ENCODE measurements at regions not wholly inside any gene's neighbourhood (a gene's known extent, or its start where the extent isn't known, plus 50 kb on each side); places are given as distances from the start of the nearest gene placed in this dataset.

DNA sequence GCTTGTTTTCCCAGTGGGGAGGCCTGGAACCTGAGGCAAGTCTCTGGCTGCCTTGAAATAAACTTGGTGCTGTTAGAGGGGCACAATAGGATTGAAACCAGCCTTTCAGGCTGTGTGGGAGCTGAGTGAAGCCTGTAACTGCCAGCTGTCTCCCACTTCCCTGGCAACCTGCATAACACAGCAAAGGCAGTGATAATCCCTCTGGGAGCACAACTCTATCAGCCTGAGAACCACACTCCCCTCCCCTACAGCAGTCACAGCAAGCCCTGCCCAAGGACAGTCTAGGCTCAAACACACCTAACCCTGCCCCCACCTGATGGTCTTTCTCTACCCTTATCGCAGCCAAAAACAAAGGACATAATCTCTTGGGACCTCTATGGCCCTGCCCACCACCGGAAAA is 683.8 kb upstream of the ATXN8OS start:
- no peak for DNase-seq (ENCODE audit: low read depth)

DNA sequence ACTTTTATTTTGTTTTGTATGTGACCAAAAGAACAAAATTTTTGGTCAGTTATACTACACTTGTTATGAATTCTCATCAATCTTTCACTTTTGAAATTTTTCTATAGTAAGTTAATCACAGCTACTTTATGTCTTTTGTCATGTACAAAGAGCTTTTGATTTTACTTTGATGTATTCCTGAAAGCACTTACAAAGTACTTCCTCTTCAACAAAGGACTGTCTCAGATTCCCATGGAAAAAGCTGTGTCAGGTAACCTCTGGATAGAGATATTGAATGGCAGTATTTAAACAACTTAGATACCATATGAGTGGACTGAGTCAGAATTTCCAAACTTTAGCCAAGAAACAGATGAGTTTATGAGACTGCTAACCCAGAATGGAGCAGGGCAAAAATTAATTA is 689.3 kb upstream of the ATXN8OS start:
- DNase-seq (ENCODE audit: low read depth): no peak

DNA sequence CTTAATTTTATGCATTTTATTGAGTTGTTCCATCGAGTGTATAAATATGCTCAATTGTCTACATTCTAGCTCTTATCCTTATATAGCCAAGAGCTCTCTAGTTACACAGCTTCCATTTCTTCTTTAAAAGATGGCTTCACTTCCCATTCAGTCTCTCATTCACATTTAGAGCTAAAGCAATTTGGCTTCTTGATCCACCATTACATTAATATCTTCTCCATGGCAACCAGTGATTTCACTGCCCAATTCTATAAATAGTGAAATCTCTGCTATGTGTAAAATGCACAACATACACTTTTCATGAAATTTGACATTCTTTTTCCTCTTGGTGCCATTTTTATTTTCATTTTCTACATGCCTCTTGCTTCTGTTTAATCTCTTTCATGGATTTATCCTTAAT is 696.9 kb upstream of the ATXN8OS start:
- DNase-seq (ENCODE audit: low read depth): no peak

DNA sequence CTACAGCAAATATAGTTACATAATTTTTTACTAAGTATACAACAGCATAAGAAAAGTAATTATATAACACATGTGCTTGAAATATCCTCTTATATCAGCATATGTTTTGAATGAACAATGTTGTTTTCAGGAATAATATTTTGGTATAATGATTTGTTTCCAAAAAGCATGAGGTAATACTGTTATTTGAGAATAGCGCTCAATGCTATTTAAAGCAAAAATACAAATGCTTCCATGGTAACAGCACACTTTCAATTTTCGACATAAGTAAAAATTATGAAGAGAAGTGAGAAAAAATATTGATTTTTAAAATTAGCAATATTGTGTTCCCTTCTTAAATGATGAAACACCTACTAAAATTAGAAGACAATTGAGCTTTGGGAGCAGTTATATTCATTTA is 715.9 kb upstream of the ATXN8OS start:
- DNase-seq (ENCODE audit: low read depth): no peak

DNA sequence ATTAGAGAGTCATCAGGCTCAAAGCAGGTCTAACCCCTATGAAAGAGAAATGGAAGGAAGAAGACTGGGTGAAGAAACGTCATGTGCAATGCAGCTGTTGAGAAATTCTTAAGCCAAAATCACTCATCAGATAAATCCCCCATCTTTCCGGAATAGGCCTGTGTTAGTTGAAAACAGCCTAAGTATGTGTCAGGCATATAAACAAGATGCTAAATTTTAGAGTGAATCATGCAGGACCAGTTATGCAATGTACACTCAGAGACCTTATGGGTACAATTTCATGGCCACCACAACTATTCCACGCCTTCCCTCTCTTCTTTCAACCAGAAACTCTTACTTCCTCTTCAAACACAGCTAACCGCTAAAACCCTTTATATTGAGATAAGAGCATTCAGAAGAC is 717.7 kb upstream of the ATXN8OS start:
- DNase-seq (ENCODE audit: low read depth): no peak

DNA sequence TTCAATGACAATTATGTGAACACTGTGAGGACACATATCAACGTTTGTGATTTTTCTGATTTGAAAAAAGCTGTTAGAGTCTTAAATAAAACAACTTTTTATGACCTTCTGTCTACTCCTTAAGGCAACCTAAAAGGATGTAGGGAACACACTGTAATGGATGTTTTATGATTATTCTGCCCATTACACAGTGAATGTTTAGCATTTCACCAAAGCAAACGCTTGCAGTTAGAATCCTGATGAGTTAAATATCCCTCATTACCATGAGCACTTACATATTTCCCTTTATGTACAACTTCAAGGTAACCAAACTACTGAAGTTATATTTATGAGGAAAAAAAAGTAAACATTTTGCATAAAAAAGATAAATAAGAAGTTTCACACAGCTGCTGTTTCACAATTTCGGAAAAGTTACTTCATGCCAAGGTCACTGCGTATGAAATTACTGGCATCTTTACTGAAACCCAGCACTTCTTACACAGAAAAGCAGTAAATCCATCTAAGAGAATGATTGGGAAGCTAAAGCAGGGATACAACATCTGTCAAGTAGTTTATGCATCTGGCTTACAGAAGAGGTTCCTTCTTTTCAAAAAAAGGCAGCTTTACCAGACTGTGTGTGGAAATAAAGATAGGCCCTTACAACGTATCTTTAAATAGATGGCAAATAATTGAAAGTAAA is 733.7 kb upstream of the ATXN8OS start:
- no peak for DNase-seq (ENCODE audit: low read depth)

DNA sequence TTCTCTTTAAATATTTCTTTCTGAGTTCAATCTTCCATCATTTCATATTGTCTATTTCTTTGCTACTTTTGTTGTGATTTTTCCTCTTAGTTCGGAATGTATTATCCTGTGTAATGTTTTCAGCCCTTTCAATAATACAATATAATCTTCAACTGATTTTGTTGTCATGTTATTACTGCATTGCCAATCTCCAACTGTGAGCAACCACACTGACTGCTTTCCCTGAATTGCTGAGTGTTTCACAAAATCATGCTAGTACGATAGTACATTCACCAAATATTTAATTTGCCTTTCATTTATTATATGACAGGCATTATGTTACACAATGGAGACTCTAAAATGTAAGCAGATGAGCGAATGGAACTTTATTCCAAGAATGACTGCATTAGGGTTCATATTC is 744.3 kb upstream of the ATXN8OS start:
- no peak for DNase-seq (ENCODE audit: low read depth)

DNA sequence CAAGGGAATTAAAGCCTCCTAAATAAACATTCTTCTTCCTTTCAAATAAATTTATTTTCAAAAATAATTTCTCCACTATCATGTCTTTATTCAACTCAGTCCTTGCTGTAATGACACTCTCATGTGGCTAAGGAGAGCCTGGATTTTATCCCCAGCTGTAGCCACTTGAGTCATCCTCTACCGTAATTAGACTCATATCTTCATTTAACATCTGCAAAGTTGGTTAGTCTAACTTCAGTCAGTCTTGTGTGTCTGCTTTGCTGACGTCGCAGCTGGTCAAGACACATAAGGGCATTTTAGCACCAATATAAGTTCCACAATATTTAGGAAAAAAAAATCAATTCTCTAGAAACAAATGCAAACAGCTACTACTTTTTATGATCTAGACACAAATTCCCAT is 776.4 kb upstream of the ATXN8OS start:
- DNase-seq (ENCODE audit: low read depth): no peak

DNA sequence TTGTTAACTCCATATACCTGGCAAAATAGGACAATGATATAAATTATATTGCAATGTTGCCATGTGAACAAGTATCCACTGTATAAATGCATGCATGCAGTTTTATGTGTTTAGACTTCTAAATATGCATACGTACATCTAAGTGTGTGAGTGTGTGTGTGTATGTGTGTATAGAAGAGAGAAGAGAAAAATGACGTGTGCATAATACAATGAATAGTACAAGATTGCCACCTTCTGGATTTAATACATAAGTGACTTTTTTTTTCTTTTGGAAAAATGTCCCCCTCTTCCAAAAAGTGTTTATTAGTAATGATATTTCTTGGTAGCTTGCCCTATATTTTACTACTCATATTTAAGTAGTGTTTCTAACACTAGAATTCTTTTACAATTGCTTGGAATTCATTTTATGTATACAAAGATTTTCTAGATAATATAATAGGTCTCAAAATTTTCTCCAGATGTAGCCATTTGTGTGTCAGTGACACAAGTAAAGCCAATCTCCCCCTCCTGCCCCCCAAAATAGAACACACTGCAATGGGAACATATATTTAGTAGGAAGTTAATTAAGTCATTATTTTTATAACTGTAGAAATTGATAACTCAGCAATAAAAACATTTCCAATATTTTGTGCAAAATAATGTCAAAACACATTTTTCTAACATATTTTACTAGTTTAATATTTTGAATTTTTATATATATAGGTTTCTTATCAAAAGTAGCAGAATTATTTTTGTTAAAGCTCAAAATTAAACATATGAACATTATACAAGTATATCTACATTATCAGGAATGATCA is 783.3 kb upstream of the ATXN8OS start:
- DNase-seq (ENCODE audit: low read depth): no peak

DNA sequence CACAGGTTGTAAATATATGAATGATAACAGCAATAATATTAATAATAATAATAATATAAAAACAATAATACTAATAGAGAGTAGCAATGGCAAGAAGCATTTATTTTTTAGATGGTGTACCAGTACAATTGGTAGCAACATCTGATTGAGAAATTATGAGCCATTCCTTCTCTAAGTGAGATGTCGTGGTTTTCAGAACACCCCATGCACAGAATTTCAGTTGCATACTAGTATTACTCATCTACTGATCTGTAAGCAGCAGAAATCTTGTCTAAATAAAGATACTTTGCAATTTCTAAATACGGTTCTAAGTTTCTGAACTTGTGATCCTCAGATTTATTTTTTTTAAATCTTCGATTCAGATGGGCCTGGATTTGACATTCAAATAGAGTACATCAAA is 788.0 kb upstream of the ATXN8OS start:
- no peak for DNase-seq (ENCODE audit: low read depth)

DNA sequence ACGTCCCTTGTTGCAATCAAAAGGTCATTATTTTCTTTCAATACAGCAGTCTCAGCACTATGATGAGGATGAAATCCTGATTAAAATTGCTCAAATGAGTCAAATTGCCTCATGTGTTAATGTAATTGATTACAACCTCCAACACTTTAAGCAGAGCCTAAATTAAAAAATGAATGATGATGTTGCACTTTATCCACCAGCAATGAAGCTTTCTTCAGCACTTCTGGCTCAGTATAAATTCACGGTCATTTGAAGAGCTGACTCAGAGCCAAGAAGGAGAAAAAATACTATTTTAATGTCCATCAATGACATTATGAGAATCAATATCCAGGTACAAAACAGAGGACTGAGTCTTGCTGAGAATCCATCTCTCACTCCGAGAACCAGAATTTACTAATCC is 792.6 kb upstream of the ATXN8OS start:
- no peak for DNase-seq (ENCODE audit: low read depth)

DNA sequence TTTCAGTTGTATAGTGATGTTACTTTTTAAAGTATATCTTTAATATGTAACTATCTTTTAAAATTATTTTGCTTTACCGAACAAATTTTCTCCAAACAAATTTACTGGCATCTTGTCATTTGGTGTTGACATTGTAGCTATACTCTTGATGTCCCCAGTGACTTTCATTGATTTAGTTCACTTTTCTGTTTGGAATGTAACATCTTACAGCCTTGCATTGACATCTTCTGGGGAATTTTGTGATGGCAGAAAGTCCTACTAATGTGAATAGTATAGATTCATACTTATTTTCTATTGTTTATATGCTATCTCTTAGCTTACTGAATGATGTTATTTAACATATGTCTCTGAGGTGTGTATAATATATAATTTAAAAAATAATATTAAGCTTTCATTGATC is 800.9 kb upstream of the ATXN8OS start:
- no peak for DNase-seq (ENCODE audit: low read depth)

DNA sequence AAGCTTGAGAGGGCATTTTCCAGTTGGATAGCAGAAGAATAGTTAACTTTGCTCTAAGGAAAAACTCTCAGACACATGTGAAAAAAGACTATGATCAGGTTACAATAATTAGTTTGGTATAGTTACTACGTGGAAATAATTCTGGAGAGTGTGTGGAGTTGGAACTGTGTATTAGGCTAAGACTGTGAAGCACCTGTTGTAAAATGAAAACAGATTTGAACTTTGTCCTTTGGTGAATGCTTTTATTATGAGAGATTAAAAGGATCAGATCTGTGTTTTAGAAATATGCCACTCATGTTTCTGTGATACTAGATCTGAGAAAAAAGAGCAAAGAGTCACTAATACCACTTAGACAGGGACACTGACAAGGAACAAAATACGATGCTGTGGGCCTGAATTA is 807.5 kb upstream of the ATXN8OS start:
- no peak for DNase-seq (ENCODE audit: low read depth)

DNA sequence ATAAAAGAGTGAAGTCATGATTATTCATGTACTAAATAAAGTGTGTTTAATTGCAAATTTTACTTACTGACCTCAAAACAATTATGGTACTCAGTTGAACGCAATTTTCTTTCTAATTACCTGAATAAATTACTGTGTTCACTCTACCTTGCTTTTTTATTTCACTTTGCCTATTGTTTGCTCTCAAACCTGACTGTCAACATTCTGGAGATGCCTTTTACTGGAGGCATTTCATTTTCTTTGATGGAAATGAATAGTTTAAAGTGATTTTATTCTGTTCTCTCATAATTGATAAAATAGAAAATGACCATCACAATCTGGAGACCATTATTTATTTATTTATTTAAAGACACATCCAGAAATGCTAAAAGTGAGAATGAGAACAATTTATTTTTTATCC is 811.5 kb upstream of the ATXN8OS start:
- no peak for DNase-seq (ENCODE audit: low read depth)

DNA sequence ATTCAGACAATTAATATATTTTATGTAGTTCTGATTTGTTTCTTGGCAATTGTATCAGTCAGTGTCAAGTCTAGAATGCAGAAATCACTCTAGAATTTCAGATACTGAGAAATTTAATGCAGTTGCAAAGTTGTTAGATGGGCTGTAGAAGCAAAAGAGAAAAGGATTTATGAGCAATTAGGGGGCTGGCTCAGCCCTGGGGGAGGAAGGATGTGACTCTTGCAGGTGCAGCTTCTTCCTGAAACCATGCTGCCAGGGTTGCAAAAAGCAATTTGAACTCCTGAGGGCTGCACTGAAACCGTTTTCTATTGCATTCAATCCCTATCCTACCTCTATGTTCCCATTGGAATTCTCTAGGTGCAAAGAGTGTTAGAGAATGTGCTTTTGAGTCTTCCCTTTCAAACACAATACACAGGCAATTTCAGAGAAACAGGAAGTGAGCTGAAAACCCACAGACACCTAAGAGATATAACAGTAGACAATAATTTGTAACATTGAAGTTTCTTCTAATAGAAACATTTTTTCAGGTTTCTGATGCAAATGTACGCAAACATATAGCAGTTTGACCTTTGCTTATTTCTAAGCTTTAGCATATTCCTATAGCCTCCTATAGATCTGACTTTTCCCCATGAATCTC is 814.7 kb upstream of the ATXN8OS start:
- DNase-seq (ENCODE audit: low read depth): no peak

DNA sequence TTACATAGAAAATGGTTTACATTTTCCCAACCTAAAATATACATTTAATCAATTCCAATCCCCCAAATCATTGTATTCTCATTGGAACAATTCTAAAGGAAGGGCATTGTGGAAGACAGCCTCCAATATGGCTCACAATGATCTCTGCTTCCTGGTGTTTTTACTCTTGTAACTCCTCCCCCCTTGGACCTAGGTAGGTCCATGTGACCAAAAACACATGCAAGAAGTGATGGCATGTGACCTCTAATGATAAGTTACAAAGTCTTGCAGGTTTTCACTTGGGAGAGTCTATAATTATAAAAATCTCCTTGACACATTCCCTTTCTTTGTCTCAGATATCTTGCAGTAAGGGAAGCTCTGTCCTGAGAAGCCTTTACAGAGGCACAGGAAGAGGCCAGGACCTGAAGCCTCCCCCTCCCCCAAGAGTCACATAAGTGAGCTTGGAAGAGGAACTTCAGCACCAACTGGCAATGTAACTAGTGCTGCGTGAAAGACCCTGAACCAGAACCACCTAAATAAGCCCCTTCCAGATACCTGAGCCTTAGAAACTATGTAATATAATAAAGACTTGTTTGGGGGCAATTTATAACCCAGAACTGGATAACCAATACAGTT is 816.2 kb upstream of the ATXN8OS start:
- no peak for DNase-seq (ENCODE audit: low read depth)

DNA sequence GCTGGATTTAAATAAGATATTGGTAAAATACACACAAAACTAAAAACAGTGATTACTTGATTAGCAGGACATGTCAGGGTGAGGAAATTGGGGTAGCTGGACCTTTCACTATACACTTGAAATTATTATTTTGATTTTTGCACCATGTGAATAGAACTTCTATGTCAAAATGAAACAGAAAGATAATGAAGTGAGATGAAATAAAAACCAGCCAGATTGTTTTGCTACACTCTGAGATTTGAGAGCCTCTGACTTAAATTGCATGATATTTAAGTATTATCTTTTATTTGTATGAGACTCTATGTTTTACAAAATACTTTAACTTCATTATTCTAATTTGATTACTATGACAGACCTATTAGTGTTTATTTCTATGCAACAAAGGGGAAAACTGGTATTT is 819.6 kb upstream of the ATXN8OS start:
- DNase-seq (ENCODE audit: low read depth): no peak

DNA sequence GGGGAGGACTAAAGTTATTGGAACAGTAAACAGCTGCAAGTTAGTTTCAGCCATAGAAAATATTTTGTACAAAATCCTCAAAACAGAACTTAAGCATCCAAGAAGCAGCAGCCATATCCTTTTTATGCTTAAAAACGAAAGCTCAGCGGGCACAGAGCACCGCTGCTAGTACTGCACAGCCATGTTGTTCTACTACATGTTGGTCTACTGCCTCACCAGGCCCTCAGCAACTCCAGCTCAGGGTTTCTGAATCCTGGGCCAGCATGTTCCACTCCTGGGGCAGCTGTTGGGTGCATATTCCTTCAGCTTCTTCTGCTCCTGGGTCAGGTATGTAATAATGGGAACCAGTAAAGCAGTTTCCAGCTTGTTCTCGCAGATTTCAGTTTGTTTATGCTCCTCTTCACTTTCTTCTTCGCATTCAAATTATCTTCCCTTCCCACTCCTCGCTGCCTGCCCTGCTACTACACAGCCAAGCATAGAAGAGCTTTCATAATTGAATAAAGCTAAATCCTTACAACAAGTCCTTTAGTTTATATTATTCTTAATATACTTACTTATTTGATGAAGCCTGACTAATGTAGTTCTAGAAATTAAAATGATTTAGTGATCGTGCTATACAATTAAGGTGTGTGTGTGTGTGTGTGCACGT is 820.5 kb upstream of the ATXN8OS start:
- DNase-seq (ENCODE audit: low read depth): no peak

DNA sequence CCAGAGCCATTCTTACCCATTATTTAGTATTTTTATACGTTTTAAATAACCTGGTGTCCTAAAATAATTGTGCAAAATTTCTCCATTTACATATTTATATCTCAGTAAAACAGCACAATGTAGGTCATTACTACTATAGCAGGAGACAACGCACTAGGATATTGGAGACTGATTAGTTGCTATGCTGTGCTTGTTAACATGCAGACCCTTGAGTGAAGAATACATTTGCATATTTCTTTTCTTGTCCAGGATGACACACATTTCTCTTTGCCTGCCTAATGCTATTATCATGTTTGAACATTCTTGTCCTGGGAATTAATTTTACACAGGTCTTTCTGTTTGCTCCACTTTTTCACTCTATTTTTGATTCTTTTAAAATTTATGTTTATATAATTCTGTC is 823.8 kb upstream of the ATXN8OS start:
- no peak for DNase-seq (ENCODE audit: low read depth)

DNA sequence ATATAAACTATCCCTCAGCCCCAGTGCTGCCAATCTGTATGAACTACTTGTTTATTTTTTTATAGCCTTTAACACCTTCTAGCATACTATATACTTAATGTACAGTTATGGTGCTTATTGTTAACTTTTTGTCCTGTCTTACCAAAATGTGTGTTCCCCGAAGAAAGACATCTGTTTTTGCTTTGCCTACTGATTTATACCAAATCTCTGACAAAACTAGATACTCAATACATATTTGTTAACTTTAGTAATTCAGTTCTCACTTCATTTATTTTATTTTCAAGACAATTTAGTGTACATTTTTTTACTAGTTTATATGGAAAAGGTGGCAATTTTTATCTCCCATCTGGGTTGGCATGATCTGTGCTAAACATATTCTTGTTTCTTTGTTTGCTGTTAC is 824.3 kb upstream of the ATXN8OS start:
- no peak for DNase-seq (ENCODE audit: low read depth)

DNA sequence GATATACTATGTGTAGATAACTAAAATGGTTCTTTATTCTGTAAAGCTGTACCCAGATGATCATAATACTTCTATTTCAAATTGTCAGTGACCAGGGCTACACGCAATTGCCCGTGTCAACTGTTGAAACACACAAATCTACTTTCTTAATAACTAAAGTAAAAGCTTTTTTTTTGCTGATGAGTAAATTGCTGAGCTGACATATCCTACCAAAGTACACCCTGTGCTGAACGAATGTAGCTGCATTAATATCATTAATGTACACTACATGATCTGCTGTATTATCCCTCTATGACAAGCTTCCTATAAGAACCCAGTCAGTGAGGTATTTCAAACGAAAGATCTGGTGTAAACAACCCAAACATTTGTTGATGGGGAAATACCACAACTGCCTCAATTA is 827.2 kb upstream of the ATXN8OS start:
- DNase-seq (ENCODE audit: low read depth): no peak

DNA sequence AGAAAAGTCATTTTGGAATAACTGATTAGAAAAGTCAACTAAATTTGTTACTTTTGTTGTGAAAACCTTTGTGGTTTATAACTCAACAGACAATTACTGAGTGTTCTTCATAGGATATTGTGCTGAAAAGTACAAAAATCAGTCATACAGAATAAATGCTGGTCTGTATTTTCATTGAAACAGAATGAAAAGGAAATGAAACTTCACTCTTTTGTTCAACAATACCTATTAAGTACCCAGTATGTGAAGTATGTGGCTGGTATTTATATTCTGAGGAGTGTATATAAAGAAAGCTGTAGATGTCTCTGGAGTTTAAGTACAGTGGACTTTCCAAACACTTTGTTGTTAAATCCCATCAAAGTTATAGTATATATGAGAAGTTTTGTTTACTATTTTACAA is 828.4 kb upstream of the ATXN8OS start:
- DNase-seq (ENCODE audit: low read depth): no peak

Measured in LHCN-M2 (cell line).